C4-2B (cell line): ENCODE measurements at regions not wholly inside any gene's neighbourhood (a gene's known extent, or its start where the extent isn't known, plus 50 kb on each side); places are given as distances from the start of the nearest gene placed in this dataset.

Experiments used
- CTCF ChIP-seq: fragments of 450-650 bp; conservative IDR thresholded peaks from 2 replicates; pipeline ENCODE4 v1.5.1; 2017; ENCODE audit warnings: mild to moderate bottlenecking
- ZFX ChIP-seq: fragments of 450-650 bp; IDR thresholded peaks from 2 replicates; pipeline ENCODE4 v1.6.1; 2017

GRCh38 chr2:138170485-138170884 is 206.2 kb downstream of the HNMT start:
- no peak for TF ChIP-seq CTCF
- TF ChIP-seq ZFX: no peak
